Ishikawa (cell line): ENCODE measurements at regions not wholly inside any gene's neighbourhood (a gene's known extent, or its start where the extent isn't known, plus 50 kb on each side); places are given as distances from the start of the nearest gene placed in this dataset.

Source experiments
- CEBPB ChIP-seq: IDR thresholded peaks from 2 replicates; pipeline ENCODE4 v1.6.1; 2012
- CREB1 ChIP-seq: IDR thresholded peaks from 2 replicates; pipeline ENCODE4 v1.6.1; 2012; ENCODE audit warnings: low read depth
- EP300 ChIP-seq: IDR thresholded peaks from 2 replicates; pipeline ENCODE4 v1.6.1; 2012; ENCODE audit warnings: borderline replicate concordance
- FOXM1 ChIP-seq: IDR thresholded peaks from 2 replicates; pipeline ENCODE4 v1.6.1; 2012; ENCODE audit warnings: low read depth, borderline replicate concordance
- RAD21 ChIP-seq: IDR thresholded peaks from 2 replicates; pipeline ENCODE4 v1.6.1; 2012; ENCODE audit warnings: low read depth
- REST ChIP-seq: IDR thresholded peaks from 2 replicates; pipeline ENCODE4 v1.6.1; 2012; ENCODE audit warnings: low read depth, mild to moderate bottlenecking
- TAF1 ChIP-seq: IDR thresholded peaks from 2 replicates; pipeline ENCODE4 v1.6.1; 2012; ENCODE audit warnings: low read depth, mild to moderate bottlenecking
- TCF12 ChIP-seq: IDR thresholded peaks from 2 replicates; pipeline ENCODE4 v1.6.1; 2012; ENCODE audit warnings: low read depth
- TEAD4 ChIP-seq: IDR thresholded peaks from 2 replicates; pipeline ENCODE4 v1.6.1; 2012
- USF1 ChIP-seq: IDR thresholded peaks from 2 replicates; pipeline ENCODE4 v1.6.1; 2012
- YY1 ChIP-seq: IDR thresholded peaks from 2 replicates; pipeline ENCODE4 v1.6.1; 2012; ENCODE audit warnings: low read depth
- TF ChIP-seq, protein P1 (sequence below): IDR thresholded peaks from 2 replicates; pipeline ENCODE4 v1.6.1; 2012

DNA sequence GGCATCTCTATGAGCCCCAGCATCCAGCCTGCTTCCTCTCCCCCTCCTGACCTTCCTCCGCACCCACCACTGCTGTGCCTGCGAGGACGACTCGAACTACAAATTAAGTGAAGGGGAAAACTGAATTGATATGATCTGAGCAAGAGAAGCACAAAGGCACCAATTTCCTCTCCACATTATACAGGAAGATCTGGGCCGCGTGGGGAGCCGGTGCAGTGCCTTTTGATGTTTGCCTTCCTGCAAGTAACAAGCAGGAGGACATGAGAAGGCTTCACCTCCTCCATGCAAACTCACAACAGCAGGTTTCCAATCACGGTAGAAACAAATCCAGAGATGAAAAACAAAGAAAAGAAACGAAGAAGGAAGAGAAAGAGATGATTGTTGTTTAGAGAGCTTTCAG lies 57.8 kb upstream of the MMP2 start:
- no peak for TF ChIP-seq TCF12
- TF ChIP-seq, protein P1, sequence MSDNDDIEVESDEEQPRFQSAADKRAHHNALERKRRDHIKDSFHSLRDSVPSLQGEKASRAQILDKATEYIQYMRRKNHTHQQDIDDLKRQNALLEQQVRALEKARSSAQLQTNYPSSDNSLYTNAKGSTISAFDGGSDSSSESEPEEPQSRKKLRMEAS, result no peak
- TF ChIP-seq TEAD4, result no peak
- no peak for TF ChIP-seq USF1
- TF ChIP-seq YY1, result no peak
- no peak for TF ChIP-seq REST
- TF ChIP-seq CREB1, result no peak
- TF ChIP-seq EP300, result no peak
- no peak for TF ChIP-seq TAF1
- TF ChIP-seq RAD21, result no peak
- TF ChIP-seq CEBPB, result no peak
- no peak for TF ChIP-seq FOXM1
